GM21786 (cell line): ENCODE measurements at regions not wholly inside any gene's neighbourhood (a gene's known extent, or its start where the extent isn't known, plus 50 kb on each side); places are given as distances from the start of the nearest gene placed in this dataset.

Experiments
- ATAC-seq: cut with Tn5 transposase; IDR thresholded peaks from one replicate; pipeline ENCODE4 v1.9.1; 2021; ENCODE audit not compliant: unreplicated experiment

DNA sequence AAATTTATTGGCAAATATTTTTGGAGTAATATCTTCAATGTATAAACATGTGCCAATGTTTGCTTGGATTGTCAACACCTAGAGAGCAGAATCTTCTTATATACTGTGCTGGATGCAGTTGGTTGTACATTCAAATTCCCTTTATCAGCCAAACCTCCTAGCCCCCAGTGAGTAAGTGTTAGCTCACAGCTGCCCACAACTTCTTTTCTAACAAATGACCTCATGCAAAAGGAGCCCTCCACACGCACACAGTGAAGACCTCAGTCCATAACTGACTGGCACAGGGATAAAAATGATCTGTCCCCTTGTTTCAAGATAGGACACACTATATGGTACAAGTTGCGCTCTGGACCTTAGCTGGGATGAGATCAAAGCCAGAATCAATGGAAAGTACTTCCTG lies 458.0 kb upstream of the NWD2 start:
- ATAC-seq: no peak

DNA sequence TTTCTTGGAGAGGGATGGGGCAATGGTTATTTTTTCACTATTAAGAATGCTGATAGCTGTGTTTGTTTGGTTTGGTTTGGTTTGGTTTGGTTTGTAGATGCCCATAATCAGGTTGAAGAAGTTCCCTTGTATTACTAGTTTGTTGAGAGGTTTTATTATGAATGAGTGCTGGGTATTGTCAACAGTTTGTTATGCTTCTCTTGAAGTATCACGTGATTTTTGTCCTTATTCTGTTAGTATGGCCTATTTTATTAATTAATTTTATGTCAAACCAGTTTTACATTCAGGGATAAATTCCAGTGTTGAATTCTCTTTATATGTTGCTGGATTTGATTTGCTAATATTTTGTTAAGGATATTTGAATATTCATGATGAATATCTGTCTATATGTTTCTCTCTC lies 449.8 kb upstream of the NWD2 start:
- no peak for ATAC-seq

DNA sequence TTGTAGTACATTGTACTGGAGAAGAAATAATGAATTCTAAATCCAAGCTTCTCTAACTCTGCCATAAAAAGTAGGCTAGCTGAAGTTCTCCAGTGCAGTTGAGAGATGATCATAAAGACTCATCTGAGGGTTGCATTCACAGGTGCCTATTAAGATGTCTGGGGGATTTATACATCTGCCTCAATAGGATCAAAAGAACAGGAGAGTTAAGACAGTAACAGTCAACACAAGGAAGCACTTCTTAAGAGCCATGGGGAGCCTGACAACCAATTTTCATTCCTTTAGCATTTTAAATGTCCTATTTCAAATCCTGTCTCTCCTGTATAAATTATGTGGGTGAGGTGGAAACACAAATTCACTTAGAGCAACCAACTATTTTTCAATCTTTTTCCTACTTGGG lies 432.4 kb upstream of the NWD2 start:
- ATAC-seq: no peak

- ATAC-seq: no peak
Observed at GRCh38 chr4:36815536-36815935, 429.0 kb upstream of the NWD2 start.

GRCh38 chr4:36823199-36823967 lies 421.2 kb upstream of the NWD2 start:
- no peak for ATAC-seq

GRCh38 chr4:36824682-36825081 lies 419.9 kb upstream of the NWD2 start:
- no peak for ATAC-seq

DNA sequence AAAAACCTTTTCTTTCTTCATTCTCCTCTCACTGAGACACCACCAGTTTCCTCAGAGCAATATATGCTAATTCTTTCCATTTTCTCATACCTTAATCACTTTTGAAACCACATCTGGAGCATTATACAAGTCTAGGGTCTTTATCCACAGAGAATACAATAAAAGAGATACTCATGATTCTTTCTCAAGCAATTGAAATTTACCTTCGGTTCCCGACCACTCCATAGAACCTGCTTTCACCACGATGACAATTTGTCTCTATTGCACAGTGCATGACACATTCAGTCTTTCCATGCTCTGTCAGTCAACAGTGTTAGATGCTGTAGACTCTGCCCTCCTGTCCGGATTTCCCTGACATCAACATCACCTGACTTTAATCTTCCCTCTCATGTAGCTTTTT lies 409.3 kb upstream of the NWD2 start:
- ATAC-seq: peak; percentile 38

DNA sequence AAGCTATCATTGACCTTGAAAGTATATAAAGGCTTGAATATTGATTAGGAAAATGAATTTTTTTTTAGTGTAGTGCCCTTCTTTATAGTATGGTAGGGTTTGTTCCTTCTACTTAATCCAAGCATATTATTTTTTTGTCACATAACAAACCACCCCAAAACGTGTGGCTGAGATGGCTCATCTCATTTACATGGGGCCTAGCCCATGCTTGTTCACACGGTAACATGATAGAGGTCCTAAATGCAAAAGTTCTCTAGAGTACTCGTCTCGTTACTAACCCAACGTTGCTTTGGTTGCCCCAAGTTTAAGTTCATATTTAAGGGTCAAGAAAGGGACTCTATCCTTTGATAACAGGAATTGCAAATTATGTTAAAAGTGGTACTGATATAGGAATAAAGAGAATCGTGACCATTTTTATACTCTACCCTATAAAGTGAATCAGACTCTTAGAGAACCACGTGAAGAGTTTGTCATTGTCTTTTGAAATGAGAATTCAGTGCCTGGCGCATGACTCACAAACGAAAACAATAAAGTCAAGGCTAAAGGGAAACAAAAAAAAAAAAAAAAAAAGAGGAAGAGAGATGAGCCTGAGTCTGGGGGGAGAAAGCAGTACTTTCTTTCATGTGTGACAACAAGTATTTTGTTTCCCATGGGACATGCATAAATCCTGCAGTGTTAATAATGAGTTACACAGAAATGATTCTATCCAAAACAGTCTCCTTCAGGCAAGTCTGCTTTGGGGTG lies 402.8 kb upstream of the NWD2 start:
- ATAC-seq: peak; percentile 60

GRCh38 chr4:36844448-36844847 lies 400.1 kb upstream of the NWD2 start:
- ATAC-seq: no peak

DNA sequence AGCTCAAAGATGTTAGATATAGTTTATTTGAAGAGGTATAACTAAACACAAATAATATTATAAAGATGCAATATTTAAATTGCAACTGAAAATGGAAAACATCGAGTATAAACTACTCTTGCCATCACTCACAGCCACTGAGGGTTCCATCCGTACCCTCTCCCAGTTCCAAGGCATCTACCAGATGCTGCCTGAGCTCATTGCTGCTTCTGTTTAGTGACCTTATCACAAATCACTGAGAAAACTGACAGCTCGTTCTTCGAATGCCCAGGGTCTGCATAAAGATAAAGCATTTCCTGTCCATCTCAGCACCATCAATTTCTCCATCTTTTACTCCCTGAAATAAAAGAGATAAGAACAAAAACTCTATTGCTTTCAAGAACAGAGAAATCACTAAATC lies 391.7 kb upstream of the NWD2 start:
- ATAC-seq: no peak

DNA sequence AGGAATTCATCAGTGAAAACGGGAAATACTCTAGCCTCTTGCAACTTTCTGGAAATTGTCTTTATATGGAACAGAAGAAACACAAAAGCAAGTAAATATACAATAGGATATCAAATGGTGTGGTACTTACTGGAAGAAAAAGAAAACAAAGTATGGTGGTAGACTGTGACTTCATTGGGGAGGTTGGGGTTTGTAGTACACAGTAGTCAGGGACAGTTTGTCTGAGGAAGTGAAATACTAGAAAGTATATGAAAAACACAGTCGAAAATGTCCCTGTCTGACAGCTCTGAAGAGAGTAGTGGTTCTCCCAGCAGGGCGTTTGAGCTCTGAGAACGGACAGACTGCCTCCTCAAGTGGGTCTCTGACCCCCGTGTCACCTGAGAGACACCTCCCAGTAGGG lies 390.0 kb upstream of the NWD2 start:
- ATAC-seq: peak; percentile 96

GRCh38 chr4:36863601-36864000 lies 380.9 kb upstream of the NWD2 start:
- ATAC-seq: no peak

DNA sequence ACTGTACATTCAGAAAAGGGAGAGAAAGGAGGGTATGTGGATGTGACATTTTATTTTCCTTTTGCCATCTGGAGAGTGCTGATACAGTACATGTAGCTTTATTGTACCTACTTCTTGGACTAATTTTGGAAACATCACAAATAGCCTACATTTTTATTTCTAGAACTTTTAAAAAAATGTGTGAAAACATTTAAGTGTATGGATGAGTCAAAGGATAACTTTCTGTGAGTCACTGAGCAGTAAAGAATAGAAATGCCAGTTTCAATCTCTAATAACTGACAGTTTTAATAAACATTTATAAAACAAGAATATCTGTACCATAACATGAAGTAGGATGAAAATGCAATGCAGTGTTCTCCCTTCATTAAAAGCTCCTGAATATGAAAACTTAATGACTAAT lies 374.4 kb upstream of the NWD2 start:
- peak; percentile 50 for ATAC-seq

DNA sequence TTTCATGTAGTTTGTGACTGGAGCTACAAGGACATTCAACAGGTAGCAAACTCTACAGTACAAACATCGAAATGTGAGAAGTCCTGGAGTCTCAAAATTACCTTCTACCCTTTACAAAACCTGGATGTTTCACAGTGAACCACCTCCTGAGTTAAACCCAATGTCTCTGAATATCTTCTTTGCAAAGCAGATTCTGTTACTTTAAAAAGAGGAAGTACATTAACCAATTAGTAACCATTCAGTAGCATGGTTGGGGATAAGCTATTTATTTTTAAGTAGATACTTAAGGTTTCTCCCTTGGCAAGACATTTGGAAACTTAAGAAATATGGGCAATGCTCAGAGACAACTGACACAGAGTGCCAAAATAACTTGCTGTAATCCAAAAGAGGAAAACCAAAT lies 371.9 kb upstream of the NWD2 start:
- peak; percentile 69 for ATAC-seq

- no peak for ATAC-seq
Observed at GRCh38 chr4:36884151-36884550, 360.4 kb upstream of the NWD2 start.

DNA sequence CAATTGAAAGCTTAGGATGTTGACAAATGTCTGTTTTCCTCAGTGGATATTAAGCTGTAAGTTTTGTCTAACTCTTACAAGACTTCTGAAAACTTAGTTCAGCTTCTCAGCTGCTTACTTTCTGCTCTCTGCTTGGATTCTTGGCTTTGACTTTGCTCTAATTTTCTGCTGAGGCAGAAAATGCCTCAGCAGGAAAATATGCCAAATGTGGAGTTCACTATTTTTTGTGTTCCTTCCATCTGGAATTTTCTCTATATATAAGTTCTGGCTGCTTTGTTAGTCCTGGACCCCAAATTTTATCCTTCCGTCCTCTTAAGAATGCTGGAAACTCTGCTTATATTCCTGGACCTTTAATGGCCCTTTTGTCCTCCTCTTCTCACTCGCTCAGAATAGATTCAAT lies 352.6 kb upstream of the NWD2 start:
- no peak for ATAC-seq

GRCh38 chr4:36900446-36900987 lies 344.0 kb upstream of the NWD2 start:
- ATAC-seq: no peak

DNA sequence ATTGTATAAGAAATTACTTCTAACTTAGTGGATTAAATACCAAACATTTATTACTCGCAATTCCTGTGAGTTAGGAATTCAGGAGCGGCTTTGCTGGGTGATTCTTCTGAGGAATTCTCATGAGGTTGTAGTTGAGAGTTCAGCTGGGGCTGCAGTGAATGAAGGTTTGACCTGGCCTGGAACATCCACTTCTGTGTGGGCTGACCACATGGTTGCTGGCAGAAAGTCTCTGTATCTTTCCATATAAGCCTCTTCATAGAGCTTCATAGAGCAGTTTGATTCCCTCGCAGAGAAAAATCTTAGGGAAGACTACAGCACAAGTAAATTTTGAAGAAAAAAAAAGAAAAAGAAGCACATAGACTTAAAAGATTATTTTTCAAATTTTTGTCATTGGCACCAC lies 339.7 kb upstream of the NWD2 start:
- no peak for ATAC-seq

DNA sequence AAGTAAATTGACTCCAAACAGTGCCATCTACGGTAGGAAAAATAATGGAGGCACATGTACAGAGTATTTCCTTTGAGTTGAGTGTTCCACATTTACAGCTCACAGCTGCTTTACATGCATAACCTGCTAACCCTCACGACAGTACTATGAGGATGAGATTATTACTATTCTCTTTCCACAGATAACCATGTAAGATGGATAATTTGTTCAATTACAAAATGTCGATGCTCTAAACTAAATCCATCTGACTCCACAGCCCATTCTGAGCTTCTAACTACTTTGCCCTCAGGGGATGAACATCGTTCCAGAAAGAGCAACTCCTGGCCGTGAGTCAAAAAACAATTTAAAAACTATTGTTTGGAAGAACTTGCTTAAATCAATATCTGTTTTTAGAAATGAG lies 330.4 kb upstream of the NWD2 start:
- no peak for ATAC-seq

DNA sequence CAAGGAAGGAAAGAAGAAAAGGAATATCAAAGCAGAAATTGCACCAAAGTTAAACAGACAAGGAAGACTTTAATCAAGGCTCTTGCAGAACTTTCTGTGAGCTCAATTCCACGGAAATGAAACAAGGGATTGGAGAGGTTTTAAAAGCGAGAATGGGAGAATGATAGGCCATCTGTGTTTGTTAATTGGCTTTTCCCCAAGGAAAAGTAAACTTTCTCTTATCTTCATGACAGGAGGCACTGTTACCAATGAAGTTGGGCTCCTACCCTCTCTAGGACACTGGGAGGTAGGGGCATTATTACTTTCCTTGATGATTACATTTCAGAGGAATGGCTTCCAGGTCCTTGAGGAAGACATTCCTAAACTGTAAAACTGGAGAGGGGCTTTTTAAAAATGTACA lies 328.8 kb upstream of the NWD2 start:
- ATAC-seq: no peak

- ATAC-seq: no peak
Observed at GRCh38 chr4:36917413-36917812, 327.1 kb upstream of the NWD2 start.

DNA sequence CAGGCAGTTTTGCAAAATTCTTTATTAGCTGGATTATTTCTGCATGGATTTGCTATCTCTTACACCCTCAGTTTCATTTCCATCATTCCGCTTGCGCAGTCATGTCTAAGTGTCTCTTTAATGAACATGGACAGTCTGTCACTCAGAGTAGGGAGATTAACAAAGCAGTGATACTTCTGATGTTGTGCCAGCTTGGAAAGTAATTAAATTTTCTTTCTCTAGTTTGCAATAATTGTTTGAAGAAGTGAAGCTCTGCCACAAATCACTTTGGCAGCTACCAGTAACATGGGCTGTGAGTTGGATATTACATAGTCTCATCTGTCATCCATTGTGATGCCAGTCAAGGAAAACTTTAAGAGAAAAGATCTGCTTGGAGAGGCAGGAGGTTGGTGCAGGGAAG lies 324.8 kb upstream of the NWD2 start:
- no peak for ATAC-seq
